H1 (cell line): ENCODE measurements at regions not wholly inside any gene's neighbourhood (a gene's known extent, or its start where the extent isn't known, plus 50 kb on each side); places are given as distances from the start of the nearest gene placed in this dataset.

Experiments
- CTCF ChIA-PET: fragments of 300-600 bp; sonication (Branson Sonifier 250); formaldehyde crosslinking; loops from one replicate; lab custom pipeline; 2021; ENCODE audit not compliant: partially characterized antibody; lab: Charles Lee
- POLR2A ChIA-PET: fragments of 300-600 bp; sonication (Branson Sonifier 250); formaldehyde crosslinking; loops from one replicate; lab custom pipeline; 2021; ENCODE audit warnings: inconsistent platforms; ENCODE audit not compliant: partially characterized antibody; lab: Charles Lee
- DNase-seq, 2 experiments: peaks; one replicate each; pipeline versions ENCODE4 v3.0.0 to v3.0.0-alpha.2; 2010 to 2022; ENCODE audit warnings: low spot score in 2 of 2, low read depth in 1 of 2, mixed read lengths in 1 of 2
- FAIRE-seq: peaks from 2 replicates; lab custom pipeline; 2011; peaks lifted over from hg19 to GRCh38; lab: Jason Lieb, UNC
- H2AFZ ChIP-seq: 2 replicates; pipeline ENCODE4 v1.8.1; 2012; ENCODE audit warnings: low read length, inconsistent platforms
- H2AK5ac ChIP-seq: 2 replicates; pipeline ENCODE4 v1.6.1; 2013; ENCODE audit warnings: low read depth, low read length
- H2BK120ac ChIP-seq: replicated peaks from 2 replicates; pipeline ENCODE3; 2013; ENCODE audit warnings: low read depth, low read length, inconsistent platforms
- H2BK12ac ChIP-seq: 2 replicates; pipeline ENCODE4 v1.6.1; 2013; ENCODE audit warnings: low read depth, low read length
- H2BK15ac ChIP-seq: 2 replicates; pipeline ENCODE4 v1.6.1; 2013; ENCODE audit warnings: low read length
- H2BK20ac ChIP-seq: 2 replicates; pipeline ENCODE4 v1.6.1; 2013; ENCODE audit warnings: low read length
- H2BK5ac ChIP-seq: 2 replicates; pipeline ENCODE4 v1.6.1; 2013; ENCODE audit warnings: low read depth, low read length
- H3K14ac ChIP-seq: 2 replicates; pipeline ENCODE4 v1.6.1; 2013; ENCODE audit warnings: inconsistent platforms; ENCODE audit not compliant: insufficient read length
- H3K18ac ChIP-seq: 2 replicates; pipeline ENCODE4 v1.6.1; 2013; ENCODE audit warnings: low read length; ENCODE audit errors: extremely low read depth
- H3K23ac ChIP-seq: 2 replicates; pipeline ENCODE4 v1.6.1; 2013; ENCODE audit warnings: inconsistent platforms; ENCODE audit not compliant: insufficient read length
- H3K23me2 ChIP-seq: 2 replicates; pipeline ENCODE4 v1.6.1; 2013; ENCODE audit warnings: low read depth, low read length
- H3K27ac ChIP-seq: 2 replicates; pipeline ENCODE4 v1.6.1; 2011; ENCODE audit warnings: low read depth, low read length, inconsistent platforms
- H3K27me3 ChIP-seq, 4 experiments: replicated peaks in 1 of 4; 1 replicate in 1 of 4; 2 replicates in 3 of 4; pipeline versions ENCODE4 v1.6.1 to v1.8.1; 2011 to 2013; ENCODE audit warnings: low read length in 3 of 4, mild to moderate bottlenecking in 3 of 4, inconsistent platforms in 2 of 4, mixed read lengths in 2 of 4, moderate library complexity in 1 of 4; ENCODE audit not compliant: control insufficient read depth in 3 of 4, insufficient read depth in 3 of 4; ENCODE audit errors: extremely low read depth in 1 of 4
- H3K36me3 ChIP-seq, 4 experiments: 2 replicates each; pipeline versions ENCODE4 v1.6.1 to v1.8.1; 2011 to 2013; ENCODE audit warnings: mild to moderate bottlenecking in 4 of 4, low read length in 3 of 4, moderate library complexity in 2 of 4, control low read depth in 1 of 4, inconsistent platforms in 1 of 4; ENCODE audit not compliant: insufficient read depth in 4 of 4, control insufficient read depth in 2 of 4
- H3K4ac ChIP-seq: replicated peaks from 2 replicates; pipeline ENCODE3; 2013; ENCODE audit warnings: low read length, low read depth, mixed read lengths, inconsistent platforms; ENCODE audit not compliant: insufficient read length
- H3K4me1 ChIP-seq, 4 experiments: replicated peaks in 1 of 4; 1 replicate in 1 of 4; 2 replicates in 3 of 4; pipeline versions ENCODE4 v1.6.1 to v1.8.1; 2011 to 2013; ENCODE audit warnings: low read length in 3 of 4, inconsistent platforms in 2 of 4, mixed read lengths in 1 of 4; ENCODE audit not compliant: insufficient read depth in 4 of 4, control insufficient read depth in 3 of 4
- H3K4me2 ChIP-seq, 2 experiments: 2 replicates each; pipeline versions ENCODE4 v1.6.1 to v1.8.1; 2011 to 2013; ENCODE audit warnings: low read depth in 2 of 2, low read length in 2 of 2, control low read depth in 1 of 2, inconsistent platforms in 1 of 2, mild to moderate bottlenecking in 1 of 2; ENCODE audit not compliant: insufficient read depth in 1 of 2
- H3K4me3 ChIP-seq, 4 experiments: fragments of 200-600, 300-600 bp in 1 of 4; sonication (generic), shearing (Covaris generic), sonication (Bioruptor Twin) in 1 of 4; 2 replicates each; pipeline versions ENCODE4 v1.5.1 to v1.8.1; 2011 to 2016; ENCODE audit warnings: low read length in 4 of 4, low read depth in 3 of 4, control low read depth in 2 of 4, inconsistent platforms in 2 of 4, mild to moderate bottlenecking in 2 of 4, mixed read lengths in 1 of 4, moderate library complexity in 1 of 4; ENCODE audit not compliant: insufficient read depth in 2 of 4; ENCODE audit errors: extremely low read depth in 1 of 4
- H3K56ac ChIP-seq: replicated peaks from 2 replicates; pipeline ENCODE3; 2013; ENCODE audit warnings: low read depth, mild to moderate bottlenecking, mixed read lengths, low read length, inconsistent platforms; ENCODE audit not compliant: insufficient read length
- H3K79me1 ChIP-seq: 2 replicates; pipeline ENCODE4 v1.6.1; 2013; ENCODE audit warnings: low read depth, low read length, control low read depth
- H3K79me2 ChIP-seq, 2 experiments: 2 replicates each; pipeline versions ENCODE4 v1.6.1 to v1.8.1; 2012 to 2013; ENCODE audit warnings: low read length in 2 of 2, mild to moderate bottlenecking in 2 of 2, inconsistent platforms in 1 of 2; ENCODE audit not compliant: insufficient read depth in 2 of 2, control insufficient read depth in 1 of 2
- H3K9ac ChIP-seq, 4 experiments: replicated peaks in 1 of 4; 1 replicate in 1 of 4; 2 replicates in 3 of 4; pipeline versions ENCODE4 v1.6.1 to v1.8.1; 2011 to 2013; ENCODE audit warnings: low read depth in 3 of 4, low read length in 3 of 4, control low read depth in 2 of 4, mild to moderate bottlenecking in 2 of 4, moderate library complexity in 2 of 4, inconsistent platforms in 1 of 4; ENCODE audit errors: extremely low read depth in 1 of 4
- H3K9me3 ChIP-seq, 2 experiments: 2 replicates each; pipeline versions ENCODE4 v1.6.1 to v1.8.1; 2012 to 2013; ENCODE audit warnings: mild to moderate bottlenecking in 2 of 2, moderate library complexity in 2 of 2, control low read depth in 1 of 2, inconsistent platforms in 1 of 2, low read depth in 1 of 2, low read length in 1 of 2, mixed read lengths in 1 of 2; ENCODE audit not compliant: insufficient read depth in 2 of 2
- H4K20me1 ChIP-seq, 2 experiments: replicated peaks in 1 of 2; 2 replicates each; pipeline versions ENCODE3 to v1.8.1; 2011 to 2013; ENCODE audit warnings: inconsistent platforms in 2 of 2, low read length in 2 of 2, mild to moderate bottlenecking in 1 of 2; ENCODE audit not compliant: insufficient read depth in 2 of 2, control insufficient read depth in 1 of 2
- H4K5ac ChIP-seq: 2 replicates; pipeline ENCODE4 v1.6.1; 2013; ENCODE audit warnings: low read length, low read depth, mixed read lengths, inconsistent platforms; ENCODE audit not compliant: insufficient read length
- H4K8ac ChIP-seq: 2 replicates; pipeline ENCODE4 v1.8.0; 2013; ENCODE audit warnings: mild to moderate bottlenecking, moderate library complexity, low read length, inconsistent platforms; ENCODE audit not compliant: insufficient read depth; ENCODE audit errors: extremely low read depth
- H4K91ac ChIP-seq: replicated peaks from 2 replicates; pipeline ENCODE3; 2013; ENCODE audit warnings: low read length, mixed read lengths, inconsistent platforms; ENCODE audit not compliant: insufficient read length
- EP300 ChIP-seq, 2 experiments: IDR thresholded peaks; 1 replicate in 1 of 2; 2 replicates in 1 of 2; pipeline ENCODE4 v1.6.1; 2011 to 2012; ENCODE audit warnings: low read depth in 2 of 2, low read length in 2 of 2, mild to moderate bottlenecking in 2 of 2, borderline replicate concordance in 1 of 2, inconsistent platforms in 1 of 2, moderate library complexity in 1 of 2
- RBBP5 ChIP-seq: IDR thresholded peaks from 2 replicates; pipeline ENCODE4 v1.7.1; 2012; ENCODE audit warnings: low read depth, mild to moderate bottlenecking, inconsistent platforms, low read length, moderate library complexity, borderline replicate concordance
- TAF1 ChIP-seq: IDR thresholded peaks from 2 replicates; pipeline ENCODE4 v1.6.1; 2011; ENCODE audit warnings: mild to moderate bottlenecking, low read depth, low read length
- TBP ChIP-seq: IDR thresholded peaks from 2 replicates; pipeline ENCODE4 v1.6.1; 2011; ENCODE audit warnings: low read depth, low read length, improper control_type of control experiment
- WGBS, 2 experiments: shearing (Covaris generic) in 1 of 2; methylation state at CpG; one replicate each; pipeline versions ENCODE4 v1.1.6 to v1.1.7; 2013 to 2015; ENCODE audit warnings: low lambda C conversion rate in 2 of 2, mixed read lengths in 2 of 2, inconsistent platforms in 1 of 2, low coverage in 1 of 2, missing lambda C conversion rate in 1 of 2; ENCODE audit not compliant: insufficient replicate concordance in 2 of 2, insufficient coverage in 1 of 2, insufficient read length in 1 of 2; ENCODE audit errors: extremely low coverage in 1 of 2, missing lambda C conversion rate in 1 of 2; 5-methylcytosine and 5-hydroxymethylcytosine counted together

- Histone ChIP-seq H4K8ac (no peak overlapping the region), H2BK5ac (no peak overlapping the region), H4K91ac (no peak overlapping the region), H2BK15ac (no peak overlapping the region), H3K27ac (no peak overlapping the region), H3K27me3 (peaks cover 0 to 16% (median 11%) of the 10 kb centered on the region in 4 experiments; a peak in 4 of 7 replicates), H4K20me1 (no peaks in the 10 kb centered on the region), H3K79me1 (no peaks in the 10 kb centered on the region)
- FAIRE-seq = no peak
- POLR2A ChIA-PET = no interaction called here
- TF ChIP-seq EP300 (IDR thresholded peaks at IDR 0.05; ENCODE audit: borderline replicate concordance in 1 of 2, low read depth in 2 of 2, low read length in 2 of 2) (no peak), RBBP5 (no peak), TBP (no peak), TAF1 (no peak)
- TF ChIP-seq, all 59 proteins: peak for 0
- Histone ChIP-seq H2BK20ac (no peak overlapping the region), H2AK5ac (no peak overlapping the region), H2AFZ (no peak overlapping the region), H3K4me1 (peaks cover 3 to 20% (median 11%) of the 10 kb centered on the region in 4 experiments; a peak in 6 of 7 replicates), H3K23ac (no peak overlapping the region), H3K9ac (no peak overlapping the region), H3K36me3 (no peaks in the 10 kb centered on the region), H3K23me2 (peaks cover 14% of the 10 kb centered on the region; the same call in 1 of the 2 replicates), H2BK120ac (no peak overlapping the region), H3K4me2 (peak overlapping the region; percentile 81 to 98; a peak in 2 of 4 replicates), H3K4me3 (peak overlapping the region in 1 of 4 experiments; percentile 88; a peak in 2 of 8 replicates), H2BK12ac (no peak overlapping the region), H3K14ac (no peak overlapping the region), H3K4ac (no peak overlapping the region), H4K5ac (no peak overlapping the region), H3K18ac (no peak overlapping the region), H3K56ac (no peak overlapping the region), H3K9me3 (no peaks in the 10 kb centered on the region), H3K79me2 (no peaks in the 10 kb centered on the region)
- 20% methylated on average over 2 of the region's 2 CpGs; no CpG with 5 or more reads in 1 of the 2 experiments for WGBS, 2 experiments
- DNase-seq = no peak
- CTCF ChIA-PET = interaction anchor here (0.6 to 0.7 kb wide), 2 partner anchors 277 to 1136 kb away, joined by 3 read pairs; no protein-coding TSS in a partner anchor
These were observed 388.6 kb downstream of the BCAT1 start for GRCh38 chr12:24560192-24560775.
